ENCODE measurements at regions not wholly inside any gene's neighbourhood (a gene's known extent, or its start where the extent isn't known, plus 50 kb on each side); places are given as distances from the start of the nearest gene placed in this dataset.

DNA sequence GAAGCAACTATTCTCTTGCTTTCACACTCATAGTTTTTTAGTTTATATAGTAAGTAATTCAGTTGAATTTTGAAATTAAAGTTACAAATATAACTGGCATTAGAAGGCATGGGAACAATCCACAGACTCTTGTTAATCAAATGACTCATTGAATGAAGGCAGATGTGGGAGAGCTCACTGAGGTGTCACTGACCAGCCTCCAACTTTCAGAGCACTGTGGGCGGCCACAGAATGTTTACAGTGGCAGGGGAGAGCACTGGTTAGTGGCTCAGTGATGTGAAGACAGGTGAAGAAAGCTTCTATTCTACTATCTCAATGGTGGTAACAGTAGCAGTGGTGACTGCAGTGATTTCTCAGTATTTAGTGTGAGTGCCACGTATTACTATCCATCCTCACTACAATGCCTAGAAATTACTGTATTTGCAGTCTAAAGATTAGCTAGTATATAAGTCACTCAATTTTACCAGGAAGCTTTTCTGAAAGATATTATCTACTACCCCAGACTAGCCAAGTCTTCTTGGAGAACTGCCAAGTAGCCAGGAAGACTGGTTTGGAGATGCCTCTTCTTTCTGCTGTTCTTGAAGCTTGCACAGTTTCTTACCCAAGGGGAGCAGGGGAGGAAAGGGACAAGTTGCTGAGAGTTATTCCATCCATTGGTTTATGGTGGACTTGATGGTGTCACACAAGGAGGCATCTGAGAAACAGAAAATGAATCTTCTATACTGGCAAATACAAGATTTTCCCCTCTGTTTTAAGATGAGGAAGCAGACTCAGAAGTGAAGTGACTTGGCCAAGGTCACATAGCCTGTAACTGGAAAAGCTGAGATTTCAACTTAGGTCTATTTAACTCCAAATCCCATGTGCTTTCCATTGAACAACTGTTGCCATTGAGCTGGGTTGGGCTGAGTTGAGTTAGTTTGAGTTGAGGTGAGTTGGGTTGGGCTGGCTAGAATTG, 231.2 kb downstream of the ANKRD60 start:
- H2AFZ ChIP-seq (ENCODE audit: low read length): no peak overlapping the region
- H3K36me3 ChIP-seq (ENCODE audit: low read depth, low read length): no peaks in the 10 kb centered on the region
- H3K27ac ChIP-seq (ENCODE audit: low read length): peak overlapping the region; percentile 95
- peak; percentile 87 for DNase-seq
- H3K79me2 ChIP-seq (ENCODE audit: low read length): no peaks in the 10 kb centered on the region
- no peaks in the 10 kb centered on the region for H4K20me1 ChIP-seq (ENCODE audit: low read length)
- H3K4me2 ChIP-seq (ENCODE audit: low read length): peak overlapping the region; percentile 48
- H3K9ac ChIP-seq (ENCODE audit: low read length): peak overlapping the region; percentile 62
- intact Hi-C loops (cut with micrococcal nuclease): loop anchor here (10.0 kb wide), 1 partner anchor 382 kb away; no protein-coding TSS in a partner anchor
- H3K9me3 ChIP-seq (ENCODE audit: low read length): no peaks in the 10 kb centered on the region
- no peak overlapping the region for H3K4me3 ChIP-seq (ENCODE audit: low read length)
- no peak for TF ChIP-seq EZH2 (IDR thresholded peaks at IDR 0.05; ENCODE audit: low read length, unreplicated experiment)
- TF ChIP-seq, protein P1, sequence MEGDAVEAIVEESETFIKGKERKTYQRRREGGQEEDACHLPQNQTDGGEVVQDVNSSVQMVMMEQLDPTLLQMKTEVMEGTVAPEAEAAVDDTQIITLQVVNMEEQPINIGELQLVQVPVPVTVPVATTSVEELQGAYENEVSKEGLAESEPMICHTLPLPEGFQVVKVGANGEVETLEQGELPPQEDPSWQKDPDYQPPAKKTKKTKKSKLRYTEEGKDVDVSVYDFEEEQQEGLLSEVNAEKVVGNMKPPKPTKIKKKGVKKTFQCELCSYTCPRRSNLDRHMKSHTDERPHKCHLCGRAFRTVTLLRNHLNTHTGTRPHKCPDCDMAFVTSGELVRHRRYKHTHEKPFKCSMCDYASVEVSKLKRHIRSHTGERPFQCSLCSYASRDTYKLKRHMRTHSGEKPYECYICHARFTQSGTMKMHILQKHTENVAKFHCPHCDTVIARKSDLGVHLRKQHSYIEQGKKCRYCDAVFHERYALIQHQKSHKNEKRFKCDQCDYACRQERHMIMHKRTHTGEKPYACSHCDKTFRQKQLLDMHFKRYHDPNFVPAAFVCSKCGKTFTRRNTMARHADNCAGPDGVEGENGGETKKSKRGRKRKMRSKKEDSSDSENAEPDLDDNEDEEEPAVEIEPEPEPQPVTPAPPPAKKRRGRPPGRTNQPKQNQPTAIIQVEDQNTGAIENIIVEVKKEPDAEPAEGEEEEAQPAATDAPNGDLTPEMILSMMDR (conservative IDR thresholded peaks at IDR 0.05; ENCODE audit: low read depth, low read length): no peak
- no peak for TF ChIP-seq EZH2phosphoT487 (IDR thresholded peaks at IDR 0.05; ENCODE audit: borderline replicate concordance, low read length)
- peaks cover 69% of the 10 kb centered on the region for H3K4me1 ChIP-seq (ENCODE audit: insufficient read depth, low read length)
- H3K9me2 ChIP-seq (replicated peaks; ENCODE audit: low read length): no peaks in the 10 kb centered on the region
- ChIA-PET CTCF (no interaction called here), POLR2A (ENCODE audit: unreplicated experiment) (interaction anchor here (0.6 kb wide), 1 partner anchor 299 kb away, joined by 3 read pairs; no protein-coding TSS in a partner anchor)
- ATAC-seq: peak; percentile 58
- H3F3A ChIP-seq (ENCODE audit: low read length, unreplicated experiment): peaks cover 4% of the 10 kb centered on the region
- no TSS peak for BruUV-seq (replicated peaks)
- no peaks in the 10 kb centered on the region for H3K27me3 ChIP-seq (ENCODE audit: low read length)

DNA sequence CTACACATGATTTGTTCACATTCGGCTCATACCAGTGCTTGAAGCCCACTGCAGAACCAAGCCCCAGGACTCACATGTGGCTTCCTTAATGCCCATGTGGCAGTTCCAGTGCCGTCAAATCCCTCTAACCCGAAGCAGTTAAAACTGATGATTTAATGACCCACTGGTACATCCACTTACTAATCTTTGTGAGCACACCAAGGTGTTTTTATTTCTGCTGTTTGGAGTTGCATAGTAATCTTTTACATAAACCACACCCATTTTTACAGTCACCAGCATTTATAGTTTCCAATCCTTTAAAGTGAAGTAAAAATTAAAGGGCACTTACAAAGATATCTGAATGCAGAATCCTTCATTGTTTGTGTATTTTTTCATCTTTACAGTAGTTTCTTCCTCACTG, 232.0 kb downstream of the ANKRD60 start:
- intact Hi-C loops (cut with micrococcal nuclease): loop anchor here (10.0 kb wide), 1 partner anchor 382 kb away; no protein-coding TSS in a partner anchor
- peak overlapping the region; percentile 48 for H3K4me2 ChIP-seq (ENCODE audit: low read length)
- no peaks in the 10 kb centered on the region for H3K27me3 ChIP-seq (ENCODE audit: low read length)
- peaks cover 69% of the 10 kb centered on the region for H3K4me1 ChIP-seq (ENCODE audit: insufficient read depth, low read length)
- H3K27ac ChIP-seq (ENCODE audit: low read length): peak overlapping the region; percentile 95
- H2AFZ ChIP-seq (ENCODE audit: low read length): no peak overlapping the region
- no peaks in the 10 kb centered on the region for H3K9me2 ChIP-seq (replicated peaks; ENCODE audit: low read length)
- CTCF ChIA-PET: no interaction called here
- BruUV-seq (replicated peaks): no TSS peak
- TF ChIP-seq EZH2phosphoT487 (IDR thresholded peaks at IDR 0.05; ENCODE audit: borderline replicate concordance, low read length) (no peak), EZH2 (IDR thresholded peaks at IDR 0.05; ENCODE audit: low read length, unreplicated experiment) (no peak)
- TF ChIP-seq, protein P1 (conservative IDR thresholded peaks at IDR 0.05; ENCODE audit: low read depth, low read length): no peak
- H3K4me3 ChIP-seq (ENCODE audit: low read length): no peak overlapping the region
- POLR2A ChIA-PET (ENCODE audit: unreplicated experiment): no interaction called here
- H3K79me2 ChIP-seq (ENCODE audit: low read length): no peaks in the 10 kb centered on the region
- DNase-seq (peak; percentile 49), ATAC-seq (peak; percentile 9; the same call in 1 of the 2 replicates)
- H3K9ac ChIP-seq (ENCODE audit: low read length): peak overlapping the region; percentile 62
- no peaks in the 10 kb centered on the region for H4K20me1 ChIP-seq (ENCODE audit: low read length)
- H3K9me3 ChIP-seq (ENCODE audit: low read length): no peaks in the 10 kb centered on the region
- peaks cover 4% of the 10 kb centered on the region for H3F3A ChIP-seq (ENCODE audit: low read length, unreplicated experiment)
- no peaks in the 10 kb centered on the region for H3K36me3 ChIP-seq (ENCODE audit: low read depth, low read length)
